ENCODE measurements at regions not wholly inside any gene's neighbourhood (a gene's known extent, or its start where the extent isn't known, plus 50 kb on each side); places are given as distances from the start of the nearest gene placed in this dataset.

- Mint-ChIP-seq H3K4me1 (ENCODE audit: low read depth) (no peaks in the 10 kb centered on the region), H3K27ac (no peak overlapping the region), H3K9me3 (no peaks in the 10 kb centered on the region), H3K27me3 (ENCODE audit: low read depth) (no peaks in the 10 kb centered on the region), H3K4me3 (ENCODE audit: low read depth) (no peak overlapping the region), H3K36me3 (ENCODE audit: low read depth) (no peaks in the 10 kb centered on the region)
- intact Hi-C loops (cut with micrococcal nuclease) = no loop called here
- no peak for DNase-seq (ENCODE audit: low spot score)
These were observed 296.6 kb downstream of the IRX2 start for GRCh38 chr5:2454876-2455275.

- no peaks in the 10 kb centered on the region for H3K36me3 Mint-ChIP-seq (ENCODE audit: low read depth)
- no peaks in the 10 kb centered on the region for H3K4me1 Mint-ChIP-seq (ENCODE audit: low read depth)
These were observed 297.7 kb downstream of the IRX2 start for GRCh38 chr5:2453781-2454180.

GRCh38 chr5:2451100-2451499 lies 300.4 kb downstream of the IRX2 start:
- DNase-seq (ENCODE audit: low spot score) = no peak
- Mint-ChIP-seq H3K4me3 (ENCODE audit: low read depth) (no peak overlapping the region), H3K27ac (no peak overlapping the region), H3K27me3 (ENCODE audit: low read depth) (no peaks in the 10 kb centered on the region), H3K9me3 (peaks cover 7% of the 10 kb centered on the region), H3K36me3 (ENCODE audit: low read depth) (no peaks in the 10 kb centered on the region), H3K4me1 (ENCODE audit: low read depth) (no peaks in the 10 kb centered on the region)
- intact Hi-C loops (cut with micrococcal nuclease) = no loop called here

More at GRCh38 chr5:2453781-2454180, 297.7 kb downstream of the IRX2 start:
- Mint-ChIP-seq H3K9me3 (no peaks in the 10 kb centered on the region), H3K27ac (no peak overlapping the region), H3K27me3 (ENCODE audit: low read depth) (no peaks in the 10 kb centered on the region), H3K4me3 (ENCODE audit: low read depth) (no peak overlapping the region)
- no peak for DNase-seq (ENCODE audit: low spot score)
- intact Hi-C loops (cut with micrococcal nuclease) = no loop called here

- no peak for DNase-seq (ENCODE audit: low spot score)
- Mint-ChIP-seq H3K4me1 (ENCODE audit: low read depth) (no peaks in the 10 kb centered on the region), H3K9me3 (peaks cover 10% of the 10 kb centered on the region), H3K27me3 (ENCODE audit: low read depth) (no peaks in the 10 kb centered on the region), H3K27ac (no peak overlapping the region), H3K4me3 (ENCODE audit: low read depth) (no peak overlapping the region), H3K36me3 (ENCODE audit: low read depth) (no peaks in the 10 kb centered on the region)
- intact Hi-C loops (cut with micrococcal nuclease) = no loop called here
These were observed 308.8 kb downstream of the IRX2 start for GRCh38 chr5:2442496-2443354.

- H3K4me1 Mint-ChIP-seq (ENCODE audit: low read depth) = no peaks in the 10 kb centered on the region
- H3K27ac Mint-ChIP-seq = no peak overlapping the region
- intact Hi-C loops (cut with micrococcal nuclease) = no loop called here
- H3K9me3 Mint-ChIP-seq = peaks cover 4% of the 10 kb centered on the region
- no peaks in the 10 kb centered on the region for H3K27me3 Mint-ChIP-seq (ENCODE audit: low read depth)
- no peak overlapping the region for H3K4me3 Mint-ChIP-seq (ENCODE audit: low read depth)
- DNase-seq (ENCODE audit: low spot score) = no peak
- H3K36me3 Mint-ChIP-seq (ENCODE audit: low read depth) = no peaks in the 10 kb centered on the region
These were observed 309.8 kb downstream of the IRX2 start for GRCh38 chr5:2441495-2442180.

GRCh38 chr5:2439608-2440007 lies 311.9 kb downstream of the IRX2 start:
- no peak for DNase-seq (ENCODE audit: low spot score)
- H3K4me1 Mint-ChIP-seq (ENCODE audit: low read depth) = no peaks in the 10 kb centered on the region
- intact Hi-C loops (cut with micrococcal nuclease) = no loop called here
- H3K36me3 Mint-ChIP-seq (ENCODE audit: low read depth) = no peaks in the 10 kb centered on the region
- H3K9me3 Mint-ChIP-seq = no peaks in the 10 kb centered on the region
- H3K27ac Mint-ChIP-seq = no peak overlapping the region
- no peak overlapping the region for H3K4me3 Mint-ChIP-seq (ENCODE audit: low read depth)
- no peaks in the 10 kb centered on the region for H3K27me3 Mint-ChIP-seq (ENCODE audit: low read depth)

- Mint-ChIP-seq H3K27me3 (ENCODE audit: low read depth) (no peaks in the 10 kb centered on the region), H3K4me1 (ENCODE audit: low read depth) (no peaks in the 10 kb centered on the region), H3K9me3 (peaks cover 11% of the 10 kb centered on the region), H3K27ac (no peak overlapping the region), H3K4me3 (ENCODE audit: low read depth) (no peak overlapping the region), H3K36me3 (ENCODE audit: low read depth) (no peaks in the 10 kb centered on the region)
- intact Hi-C loops (cut with micrococcal nuclease) = no loop called here
- no peak for DNase-seq (ENCODE audit: low spot score)
These were observed 318.4 kb downstream of the IRX2 start for GRCh38 chr5:2433086-2433485.

GRCh38 chr5:2432076-2432920 lies 319.2 kb downstream of the IRX2 start:
- H3K27ac Mint-ChIP-seq = no peak overlapping the region
- H3K4me1 Mint-ChIP-seq (ENCODE audit: low read depth) = no peaks in the 10 kb centered on the region
- no peak overlapping the region for H3K4me3 Mint-ChIP-seq (ENCODE audit: low read depth)
- H3K36me3 Mint-ChIP-seq (ENCODE audit: low read depth) = no peaks in the 10 kb centered on the region
- no peak for DNase-seq (ENCODE audit: low spot score)
- peaks cover 11% of the 10 kb centered on the region for H3K9me3 Mint-ChIP-seq
- intact Hi-C loops (cut with micrococcal nuclease) = no loop called here
- no peaks in the 10 kb centered on the region for H3K27me3 Mint-ChIP-seq (ENCODE audit: low read depth)

GRCh38 chr5:2430606-2431005 lies 320.9 kb downstream of the IRX2 start:
- intact Hi-C loops (cut with micrococcal nuclease) = no loop called here
- no peak for DNase-seq (ENCODE audit: low spot score)
- Mint-ChIP-seq H3K4me3 (ENCODE audit: low read depth) (no peak overlapping the region), H3K27me3 (ENCODE audit: low read depth) (no peaks in the 10 kb centered on the region), H3K4me1 (ENCODE audit: low read depth) (no peaks in the 10 kb centered on the region), H3K9me3 (peaks cover 11% of the 10 kb centered on the region), H3K27ac (no peak overlapping the region), H3K36me3 (ENCODE audit: low read depth) (no peaks in the 10 kb centered on the region)

- Mint-ChIP-seq H3K27me3 (ENCODE audit: low read depth) (no peaks in the 10 kb centered on the region), H3K4me3 (ENCODE audit: low read depth) (no peak overlapping the region), H3K27ac (no peak overlapping the region), H3K4me1 (ENCODE audit: low read depth) (no peaks in the 10 kb centered on the region), H3K9me3 (peaks cover 22% of the 10 kb centered on the region), H3K36me3 (ENCODE audit: low read depth) (no peaks in the 10 kb centered on the region)
- intact Hi-C loops (cut with micrococcal nuclease) = no loop called here
- DNase-seq (ENCODE audit: low spot score) = no peak
These were observed 323.5 kb downstream of the IRX2 start for GRCh38 chr5:2427983-2428382.

- Mint-ChIP-seq H3K9me3 (peaks cover 19% of the 10 kb centered on the region), H3K36me3 (ENCODE audit: low read depth) (no peaks in the 10 kb centered on the region), H3K27me3 (ENCODE audit: low read depth) (no peaks in the 10 kb centered on the region), H3K4me3 (ENCODE audit: low read depth) (no peak overlapping the region), H3K4me1 (ENCODE audit: low read depth) (no peaks in the 10 kb centered on the region), H3K27ac (no peak overlapping the region)
- DNase-seq (ENCODE audit: low spot score) = no peak
- intact Hi-C loops (cut with micrococcal nuclease) = no loop called here
These were observed 327.8 kb downstream of the IRX2 start for GRCh38 chr5:2423634-2424033.

GRCh38 chr5:2417301-2417700 lies 334.2 kb downstream of the IRX2 start:
- H3K9me3 Mint-ChIP-seq = peaks cover 9% of the 10 kb centered on the region
- no peak overlapping the region for H3K27ac Mint-ChIP-seq
- H3K4me3 Mint-ChIP-seq (ENCODE audit: low read depth) = no peak overlapping the region
- H3K4me1 Mint-ChIP-seq (ENCODE audit: low read depth) = no peaks in the 10 kb centered on the region
- no peaks in the 10 kb centered on the region for H3K27me3 Mint-ChIP-seq (ENCODE audit: low read depth)
- intact Hi-C loops (cut with micrococcal nuclease) = no loop called here
- H3K36me3 Mint-ChIP-seq (ENCODE audit: low read depth) = no peaks in the 10 kb centered on the region
- DNase-seq (ENCODE audit: low spot score) = no peak

- H3K9me3 Mint-ChIP-seq = peaks cover 8% of the 10 kb centered on the region
These were observed 335.8 kb downstream of the IRX2 start for GRCh38 chr5:2415678-2416077.

More at GRCh38 chr5:2415678-2416077, 335.8 kb downstream of the IRX2 start:
- Mint-ChIP-seq H3K4me1 (ENCODE audit: low read depth) (no peaks in the 10 kb centered on the region), H3K4me3 (ENCODE audit: low read depth) (no peak overlapping the region), H3K36me3 (ENCODE audit: low read depth) (no peaks in the 10 kb centered on the region), H3K27me3 (ENCODE audit: low read depth) (no peaks in the 10 kb centered on the region), H3K27ac (no peak overlapping the region)
- no peak for DNase-seq (ENCODE audit: low spot score)
- intact Hi-C loops (cut with micrococcal nuclease) = no loop called here

Data from activated T-helper 2 cell treated with anti-CD3 and anti-CD28 coated beads, Interferon-gamma antibody, Interleukin-2, Interleukin-4, amounts not matched to agents 10 μg/mL and 5 μg/mL and 100 μg/mL, durations not matched to agents 14 hours and 24 hours and 36 hours (primary cell).